HG03558 (cell line): ENCODE measurements at regions not wholly inside any gene's neighbourhood (a gene's known extent, or its start where the extent isn't known, plus 50 kb on each side); places are given as distances from the start of the nearest gene placed in this dataset.
A peak's percentile ranks its signal among the peaks of the same experiment; 100 is the strongest.

ENCODE experiments used
- ATAC-seq: cut with Tn5 transposase; IDR thresholded peaks from one replicate; pipeline ENCODE4 v1.9.1; 2021; ENCODE audit warnings: moderate number of reproducible peaks; ENCODE audit not compliant: unreplicated experiment; ENCODE audit errors: extremely low read depth

GRCh38 chr3:151990696-151991376 lies 117.4 kb downstream of the SUCNR1 start:
- ATAC-seq: no peak

- ATAC-seq: no peak
These were observed 119.0 kb downstream of the SUCNR1 start for GRCh38 chr3:151992326-151993041.

- no peak for ATAC-seq
These were observed 121.6 kb downstream of the SUCNR1 start for GRCh38 chr3:151995091-151995490.

GRCh38 chr3:151998744-151999143 lies 125.3 kb downstream of the SUCNR1 start:
- no peak for ATAC-seq

GRCh38 chr3:151999936-152000335 lies 126.5 kb downstream of the SUCNR1 start:
- no peak for ATAC-seq

- no peak for ATAC-seq
These were observed 138.6 kb downstream of the SUCNR1 start for GRCh38 chr3:152011812-152012735.

- no peak for ATAC-seq
These were observed 146.1 kb downstream of the SUCNR1 start for GRCh38 chr3:152019508-152019907.

- ATAC-seq: no peak
These were observed 148.6 kb downstream of the SUCNR1 start for GRCh38 chr3:152021951-152022461.

- ATAC-seq: no peak
These were observed 152.7 kb downstream of the SUCNR1 start for GRCh38 chr3:152026033-152026556.

- no peak for ATAC-seq
These were observed 156.9 kb downstream of the SUCNR1 start for GRCh38 chr3:152030320-152030719.

- no peak for ATAC-seq
These were observed 157.9 kb downstream of the SUCNR1 start for GRCh38 chr3:152031321-152031720.

GRCh38 chr3:152037297-152037696 lies 163.9 kb downstream of the SUCNR1 start:
- ATAC-seq: no peak

- ATAC-seq: no peak
These were observed 164.5 kb downstream of the SUCNR1 start for GRCh38 chr3:152037953-152038352.

GRCh38 chr3:152038490-152038889 lies 165.0 kb downstream of the SUCNR1 start:
- no peak for ATAC-seq

- peak; percentile 85 for ATAC-seq
These were observed 166.4 kb downstream of the SUCNR1 start for GRCh38 chr3:152039887-152040286.

GRCh38 chr3:152040319-152040718 lies 166.9 kb downstream of the SUCNR1 start:
- no peak for ATAC-seq

GRCh38 chr3:152043620-152044019 lies 170.2 kb downstream of the SUCNR1 start:
- ATAC-seq: no peak

- no peak for ATAC-seq
These were observed 172.8 kb downstream of the SUCNR1 start for GRCh38 chr3:152046280-152046679.

- ATAC-seq: no peak
These were observed 174.0 kb downstream of the SUCNR1 start for GRCh38 chr3:152047465-152047864.

GRCh38 chr3:152048831-152049230 lies 175.4 kb downstream of the SUCNR1 start:
- no peak for ATAC-seq
